Muscle layer of duodenum (tissue), 2 donors: ENCODE measurements at regions not wholly inside any gene's neighbourhood (a gene's known extent, or its start where the extent isn't known, plus 50 kb on each side); places are given as distances from the start of the nearest gene placed in this dataset.

Experiments
- H3K27ac ChIP-seq: one replicate; pipeline ENCODE4 v1.7.0; 2013; ENCODE audit warnings: mild to moderate bottlenecking, low read length
- H3K27me3 ChIP-seq: one replicate; pipeline ENCODE4 v1.7.0; 2013; ENCODE audit warnings: low read depth, mild to moderate bottlenecking, control low read depth, low read length
- H3K36me3 ChIP-seq, 2 donors: one replicate each; pipeline ENCODE4 v1.7.0; 2013; ENCODE audit warnings: low read length in 2 of 2, control low read depth in 1 of 2, mild to moderate bottlenecking in 1 of 2; ENCODE audit not compliant: insufficient read depth in 2 of 2, control insufficient read depth in 1 of 2
- H3K4me1 ChIP-seq, 2 donors: one replicate each; pipeline ENCODE4 v1.7.0; 2013; ENCODE audit warnings: low read length in 2 of 2, mild to moderate bottlenecking in 2 of 2, control low read depth in 1 of 2, moderate library complexity in 1 of 2; ENCODE audit not compliant: insufficient read depth in 2 of 2, control insufficient read depth in 1 of 2
- H3K4me3 ChIP-seq, 2 donors: one replicate each; pipeline ENCODE4 v1.7.0; 2013; ENCODE audit warnings: low read length in 2 of 2, low read depth in 1 of 2, mild to moderate bottlenecking in 1 of 2
- H3K9me3 ChIP-seq, 2 donors: one replicate each; pipeline ENCODE4 v1.7.0; 2013; ENCODE audit warnings: low read length in 2 of 2, control low read depth in 1 of 2, mild to moderate bottlenecking in 1 of 2; ENCODE audit not compliant: control insufficient read depth in 1 of 2
- donor health status: healthy.

- no peaks in the 10 kb centered on the region for H3K27me3 ChIP-seq
- no peak overlapping the region for H3K27ac ChIP-seq
- no peak overlapping the region for H3K4me3 ChIP-seq
- H3K4me1 ChIP-seq = no peaks in the 10 kb centered on the region
- H3K36me3 ChIP-seq = no peaks in the 10 kb centered on the region
- no peaks in the 10 kb centered on the region for H3K9me3 ChIP-seq
Measured at GRCh38 chr12:67508830-67509229, 139.7 kb upstream of the DYRK2 start.

GRCh38 chr12:67509666-67510386 lies 138.7 kb upstream of the DYRK2 start:
- Histone ChIP-seq H3K27ac (no peak overlapping the region), H3K36me3 (no peaks in the 10 kb centered on the region), H3K27me3 (no peaks in the 10 kb centered on the region), H3K4me1 (no peaks in the 10 kb centered on the region), H3K4me3 (no peak overlapping the region), H3K9me3 (no peaks in the 10 kb centered on the region)

GRCh38 chr12:67512061-67512460 lies 136.5 kb upstream of the DYRK2 start:
- Histone ChIP-seq H3K9me3 (no peaks in the 10 kb centered on the region), H3K36me3 (no peaks in the 10 kb centered on the region), H3K27ac (no peak overlapping the region), H3K4me3 (no peak overlapping the region), H3K27me3 (no peaks in the 10 kb centered on the region), H3K4me1 (no peaks in the 10 kb centered on the region)

- Histone ChIP-seq H3K27ac (no peak overlapping the region), H3K36me3 (no peaks in the 10 kb centered on the region), H3K27me3 (no peaks in the 10 kb centered on the region), H3K4me3 (no peak overlapping the region), H3K9me3 (no peaks in the 10 kb centered on the region), H3K4me1 (no peaks in the 10 kb centered on the region)
Measured at GRCh38 chr12:67514502-67514901, 134.0 kb upstream of the DYRK2 start.

GRCh38 chr12:67515679-67516340 lies 132.7 kb upstream of the DYRK2 start:
- Histone ChIP-seq H3K4me3 (no peak overlapping the region), H3K27ac (no peak overlapping the region), H3K27me3 (no peaks in the 10 kb centered on the region), H3K9me3 (no peaks in the 10 kb centered on the region), H3K36me3 (no peaks in the 10 kb centered on the region), H3K4me1 (no peaks in the 10 kb centered on the region)

GRCh38 chr12:67517181-67517887 lies 131.2 kb upstream of the DYRK2 start:
- Histone ChIP-seq H3K4me3 (no peak overlapping the region), H3K36me3 (no peaks in the 10 kb centered on the region), H3K27ac (no peak overlapping the region), H3K27me3 (no peaks in the 10 kb centered on the region), H3K4me1 (no peaks in the 10 kb centered on the region), H3K9me3 (no peaks in the 10 kb centered on the region)

- H3K27ac ChIP-seq = no peak overlapping the region
- H3K27me3 ChIP-seq = no peaks in the 10 kb centered on the region
Measured at GRCh38 chr12:67519484-67520433, 128.8 kb upstream of the DYRK2 start.

GRCh38 chr12:67520606-67521005 lies 127.9 kb upstream of the DYRK2 start:
- H3K9me3 ChIP-seq = no peaks in the 10 kb centered on the region
- no peaks in the 10 kb centered on the region for H3K36me3 ChIP-seq
- H3K4me3 ChIP-seq = no peak overlapping the region
- H3K27me3 ChIP-seq = no peaks in the 10 kb centered on the region
- no peaks in the 10 kb centered on the region for H3K4me1 ChIP-seq
- H3K27ac ChIP-seq = no peak overlapping the region

More at GRCh38 chr12:67519484-67520433, 128.8 kb upstream of the DYRK2 start:
- Histone ChIP-seq H3K4me3 (no peak overlapping the region), H3K4me1 (no peaks in the 10 kb centered on the region), H3K36me3 (no peaks in the 10 kb centered on the region), H3K9me3 (no peaks in the 10 kb centered on the region)

GRCh38 chr12:67522222-67522621 lies 126.3 kb upstream of the DYRK2 start:
- Histone ChIP-seq H3K27me3 (no peaks in the 10 kb centered on the region), H3K27ac (no peak overlapping the region), H3K36me3 (no peaks in the 10 kb centered on the region), H3K9me3 (no peaks in the 10 kb centered on the region), H3K4me3 (no peak overlapping the region), H3K4me1 (no peaks in the 10 kb centered on the region)

GRCh38 chr12:67523538-67523937 lies 125.0 kb upstream of the DYRK2 start:
- Histone ChIP-seq H3K36me3 (no peaks in the 10 kb centered on the region), H3K4me1 (no peaks in the 10 kb centered on the region), H3K4me3 (no peak overlapping the region), H3K27me3 (no peaks in the 10 kb centered on the region), H3K9me3 (no peaks in the 10 kb centered on the region), H3K27ac (no peak overlapping the region)
